22Rv1 (cell line): ENCODE measurements at regions not wholly inside any gene's neighbourhood (a gene's known extent, or its start where the extent isn't known, plus 50 kb on each side); places are given as distances from the start of the nearest gene placed in this dataset.

Experiments used
- CTCF ChIP-seq: fragments of 450-650 bp; IDR thresholded peaks from 2 replicates; pipeline ENCODE4 v1.5.1; 2017; ENCODE audit warnings: mild to moderate bottlenecking
- ZFX ChIP-seq: fragments of 450-650 bp; IDR thresholded peaks from 2 replicates; pipeline ENCODE4 v1.6.1; 2017; ENCODE audit warnings: antibody characterized with exemption, borderline replicate concordance

GRCh38 chr6:45830441-45831139 is 185.1 kb downstream of the CLIC5 start:
- TF ChIP-seq ZFX (no peak), CTCF (no peak)
